RWPE2 (cell line): ENCODE measurements at regions not wholly inside any gene's neighbourhood (a gene's known extent, or its start where the extent isn't known, plus 50 kb on each side); places are given as distances from the start of the nearest gene placed in this dataset.

Source experiments
- ATAC-seq: fragments of 200-7000 bp; cut with Tn5 transposase; 3 replicates; pipeline ENCODE4 v1.9.1; 2021; ENCODE audit warnings: low read depth
- DNase-seq: peaks from one replicate; pipeline ENCODE4 v3.0.0-alpha.2; 2020; ENCODE audit warnings: low spot score
- H3K27ac ChIP-seq: fragments of 450-650 bp; 2 replicates; pipeline ENCODE4 v1.5.1; 2017; ENCODE audit warnings: mild to moderate bottlenecking; ENCODE audit not compliant: poor library complexity, severe bottlenecking
- H3K27me3 ChIP-seq: fragments of 250-450 bp; sonication (Bioruptor Pico); 2 replicates; pipeline ENCODE4 v1.5.1; 2021; ENCODE audit warnings: mild to moderate bottlenecking, moderate library complexity; ENCODE audit not compliant: insufficient read depth, poor library complexity, severe bottlenecking
- H3K36me3 ChIP-seq: fragments of 250-450 bp; sonication (Bioruptor Pico); 2 replicates; pipeline ENCODE4 v1.5.1; 2020; ENCODE audit warnings: low read depth, mild to moderate bottlenecking, moderate library complexity
- H3K4me1 ChIP-seq: fragments of 250-450 bp; sonication (Bioruptor Pico); 2 replicates; pipeline ENCODE4 v1.5.1; 2021; ENCODE audit warnings: mild to moderate bottlenecking, moderate library complexity; ENCODE audit not compliant: insufficient read depth, poor library complexity, severe bottlenecking
- H3K4me3 ChIP-seq: fragments of 250-450 bp; sonication (Bioruptor Pico); 2 replicates; pipeline ENCODE4 v1.5.1; 2021; ENCODE audit warnings: mild to moderate bottlenecking, moderate library complexity; ENCODE audit not compliant: severe bottlenecking
- H3K9me3 ChIP-seq: fragments of 250-450 bp; sonication (Bioruptor Pico); 2 replicates; pipeline ENCODE4 v1.5.1; 2021; ENCODE audit warnings: mild to moderate bottlenecking, moderate library complexity; ENCODE audit not compliant: severe bottlenecking
- CTCF ChIP-seq: fragments of 450-650 bp; IDR thresholded peaks from one replicate; pipeline ENCODE4 v1.5.1; 2017; ENCODE audit warnings: mild to moderate bottlenecking, moderate library complexity; ENCODE audit not compliant: poor library complexity, severe bottlenecking

- ATAC-seq = no peak
- no peak for DNase-seq
- no peak for TF ChIP-seq CTCF
- no peaks in the 10 kb centered on the region for H3K27me3 ChIP-seq
- H3K4me3 ChIP-seq = no peak overlapping the region
- no peaks in the 10 kb centered on the region for H3K36me3 ChIP-seq
- H3K9me3 ChIP-seq = no peaks in the 10 kb centered on the region
- no peak overlapping the region for H3K27ac ChIP-seq
- no peaks in the 10 kb centered on the region for H3K4me1 ChIP-seq
Measured at GRCh38 chrX:115946059-115946458, 224.5 kb upstream of the AGTR2 start.

GRCh38 chrX:115948018-115948923 lies 222.3 kb upstream of the AGTR2 start:
- H3K27me3 ChIP-seq = no peaks in the 10 kb centered on the region
- no peak overlapping the region for H3K27ac ChIP-seq
- no peak for ATAC-seq
- no peak for DNase-seq
- no peak overlapping the region for H3K4me3 ChIP-seq
- no peaks in the 10 kb centered on the region for H3K4me1 ChIP-seq
- no peak for TF ChIP-seq CTCF
- H3K9me3 ChIP-seq = no peaks in the 10 kb centered on the region
- no peaks in the 10 kb centered on the region for H3K36me3 ChIP-seq

GRCh38 chrX:115949900-115950822 lies 220.4 kb upstream of the AGTR2 start:
- H3K4me1 ChIP-seq = no peaks in the 10 kb centered on the region
- H3K9me3 ChIP-seq = no peaks in the 10 kb centered on the region
- no peaks in the 10 kb centered on the region for H3K27me3 ChIP-seq
- no peak for TF ChIP-seq CTCF
- DNase-seq (no peak), ATAC-seq (no peak)
- H3K36me3 ChIP-seq = no peaks in the 10 kb centered on the region
- H3K27ac ChIP-seq = no peak overlapping the region
- H3K4me3 ChIP-seq = no peak overlapping the region

GRCh38 chrX:115952417-115953092 lies 218.0 kb upstream of the AGTR2 start:
- no peak for TF ChIP-seq CTCF
- no peak overlapping the region for H3K27ac ChIP-seq
- H3K9me3 ChIP-seq = no peaks in the 10 kb centered on the region
- DNase-seq (no peak), ATAC-seq (no peak)
- no peaks in the 10 kb centered on the region for H3K27me3 ChIP-seq
- no peak overlapping the region for H3K4me3 ChIP-seq
- no peaks in the 10 kb centered on the region for H3K4me1 ChIP-seq
- no peaks in the 10 kb centered on the region for H3K36me3 ChIP-seq
